ENCODE measurements at regions not wholly inside any gene's neighbourhood (a gene's known extent, or its start where the extent isn't known, plus 50 kb on each side); places are given as distances from the start of the nearest gene placed in this dataset.

- Histone ChIP-seq H3K27ac (no peak overlapping the region), H3K4me1 (no peaks in the 10 kb centered on the region), H3K27me3 (no peaks in the 10 kb centered on the region), H3K36me3 (no peaks in the 10 kb centered on the region), H3K4me3 (no peak overlapping the region), H3K9me3 (no peaks in the 10 kb centered on the region)
- FAIRE-seq (no peak), ATAC-seq (no peak), DNase-seq (no peak)
- WGBS, 2 donors, result 66 to 81% methylated on average over 3 of the region's 3 CpGs
- TF ChIP-seq CTCF (IDR thresholded peaks at IDR 0.05), result no peak
- intact Hi-C loops (cut with DNase I), result no loop called here
Measured at GRCh38 chr5:42337607-42338006, 85.6 kb upstream of the GHR start.

- intact Hi-C loops (cut with DNase I), result no loop called here
- no peak for ATAC-seq
- TF ChIP-seq CTCF (IDR thresholded peaks at IDR 0.05), result no peak
- 47 to 50% methylated on average over 1 of the region's 1 CpG for WGBS, 2 donors
- Histone ChIP-seq H3K9me3 (no peaks in the 10 kb centered on the region), H3K27me3 (no peaks in the 10 kb centered on the region), H3K27ac (no peak overlapping the region), H3K4me1 (no peaks in the 10 kb centered on the region), H3K4me3 (no peak overlapping the region), H3K36me3 (no peaks in the 10 kb centered on the region)
- no peak for DNase-seq
- no peak for FAIRE-seq
Measured at GRCh38 chr5:42338136-42338535, 85.1 kb upstream of the GHR start.

GRCh38 chr5:42349163-42349562, 74.1 kb upstream of the GHR start:
- Histone ChIP-seq H3K9me3 (no peaks in the 10 kb centered on the region), H3K27me3 (no peaks in the 10 kb centered on the region), H3K4me1 (no peaks in the 10 kb centered on the region), H3K4me3 (no peak overlapping the region), H3K36me3 (no peaks in the 10 kb centered on the region), H3K27ac (no peak overlapping the region)
- DNase-seq (no peak), ATAC-seq (no peak), FAIRE-seq (no peak)
- 68 to 72% methylated on average over 1 of the region's 1 CpG for WGBS, 2 donors
- intact Hi-C loops (cut with DNase I), result no loop called here
- TF ChIP-seq CTCF (IDR thresholded peaks at IDR 0.05), result no peak

GRCh38 chr5:42351956-42352355, 71.3 kb upstream of the GHR start:
- no peak for TF ChIP-seq CTCF (IDR thresholded peaks at IDR 0.05)
- H3K27me3 ChIP-seq, result no peaks in the 10 kb centered on the region
- DNase-seq (no peak), ATAC-seq (no peak), FAIRE-seq (no peak)
- no peaks in the 10 kb centered on the region for H3K4me1 ChIP-seq
- intact Hi-C loops (cut with DNase I), result no loop called here
- no peak overlapping the region for H3K27ac ChIP-seq
- H3K4me3 ChIP-seq, result no peak overlapping the region
- H3K9me3 ChIP-seq, result no peaks in the 10 kb centered on the region
- 71 to 73% methylated on average over 1 of the region's 1 CpG for WGBS, 2 donors
- no peaks in the 10 kb centered on the region for H3K36me3 ChIP-seq

GRCh38 chr5:42360056-42360455, 63.2 kb upstream of the GHR start:
- Histone ChIP-seq H3K27ac (no peak overlapping the region), H3K9me3 (no peaks in the 10 kb centered on the region), H3K27me3 (no peaks in the 10 kb centered on the region), H3K4me1 (no peaks in the 10 kb centered on the region), H3K4me3 (no peak overlapping the region), H3K36me3 (no peaks in the 10 kb centered on the region)
- DNase-seq, result no peak
- no peak for TF ChIP-seq CTCF (IDR thresholded peaks at IDR 0.05)
- 25 to 37% methylated on average over 2 of the region's 2 CpGs for WGBS, 2 donors
- FAIRE-seq, result no peak
- intact Hi-C loops (cut with DNase I), result no loop called here
- peak in 2 of 4 donors; percentile 24 for ATAC-seq

All from pancreas (tissue), 10 donors.